IMR-90 (cell line): ENCODE measurements at regions not wholly inside any gene's neighbourhood (a gene's known extent, or its start where the extent isn't known, plus 50 kb on each side); places are given as distances from the start of the nearest gene placed in this dataset.

Experiments used
- ATAC-seq: fragments of 200-7000 bp; cut with Tn5 transposase; 2 replicates; pipeline ENCODE4 v1.9.1; 2020; ENCODE audit warnings: low read depth, mild to moderate bottlenecking, moderate library complexity
- BruUV-seq: library from RNA; stranded (reverse); fragments of 400-500 nt; replicated peaks from 2 replicates; lab custom pipeline; 2021; lab: Mats Ljungman, UMichigan
- CTCF ChIA-PET: fragments of 300-600 bp; formaldehyde crosslinking; extraction: SDS; loops from one replicate; lab custom pipeline; 2021; ENCODE audit warnings: antibody characterized with exemption; lab: Yijun Ruan, JAX
- POLR2A ChIA-PET: fragments of 300-600 bp; sonication (Branson Sonifier 250); formaldehyde crosslinking; loops from one replicate; lab custom pipeline; 2022; ENCODE audit warnings: antibody characterized with exemption; ENCODE audit not compliant: unreplicated experiment; lab: Charles Lee
- DNase-seq: peaks from one replicate; pipeline ENCODE4 v3.0.0; 2013
- H2AFZ ChIP-seq: replicated peaks from 2 replicates; pipeline ENCODE3; 2013; ENCODE audit warnings: low read length, mild to moderate bottlenecking; ENCODE audit not compliant: poor library complexity
- H2AK5ac ChIP-seq: 2 replicates; pipeline ENCODE4 v1.6.1; 2013; ENCODE audit warnings: low read depth, low read length, inconsistent platforms
- H2AK9ac ChIP-seq: replicated peaks from 2 replicates; pipeline ENCODE3; 2013; ENCODE audit warnings: mild to moderate bottlenecking, low read depth, low read length, moderate library complexity; ENCODE audit not compliant: poor library complexity
- H2BK120ac ChIP-seq: 2 replicates; pipeline ENCODE4 v1.6.1; 2013; ENCODE audit warnings: low read depth, low read length, inconsistent platforms
- H2BK15ac ChIP-seq: 3 replicates; pipeline ENCODE4 v1.6.1; 2013; ENCODE audit warnings: low read depth, low read length, inconsistent platforms
- H2BK20ac ChIP-seq: 2 replicates; pipeline ENCODE4 v1.6.1; 2013; ENCODE audit warnings: low read depth, mild to moderate bottlenecking, inconsistent platforms, low read length, moderate library complexity
- H2BK5ac ChIP-seq: 2 replicates; pipeline ENCODE4 v1.6.1; 2013; ENCODE audit warnings: mild to moderate bottlenecking, low read depth, low read length, inconsistent platforms; ENCODE audit not compliant: poor library complexity, severe bottlenecking
- H3K14ac ChIP-seq: replicated peaks from 2 replicates; pipeline ENCODE4 v1.6.1; 2013; ENCODE audit warnings: low read depth, low read length, inconsistent platforms
- H3K18ac ChIP-seq: 2 replicates; pipeline ENCODE4 v1.6.1; 2013; ENCODE audit warnings: low read depth, low read length, control low read depth
- H3K23ac ChIP-seq: 2 replicates; pipeline ENCODE4 v1.6.1; 2013; ENCODE audit warnings: low read depth, low read length, inconsistent platforms
- H3K27ac ChIP-seq: 2 replicates; pipeline ENCODE4 v1.5.1; 2013; ENCODE audit warnings: mild to moderate bottlenecking, control low read depth, low read length; ENCODE audit not compliant: insufficient read depth
- H3K27me3 ChIP-seq: 2 replicates; pipeline ENCODE4 v1.6.1; 2013; ENCODE audit warnings: low read length; ENCODE audit not compliant: control insufficient read depth, insufficient read depth
- H3K36me3 ChIP-seq: 2 replicates; pipeline ENCODE4 v1.6.1; 2013; ENCODE audit warnings: low read length, mixed read lengths; ENCODE audit not compliant: control insufficient read depth, insufficient read depth
- H3K4ac ChIP-seq: 2 replicates; pipeline ENCODE4 v1.6.1; 2013; ENCODE audit warnings: low read depth, low read length, inconsistent platforms
- H3K4me1 ChIP-seq: 2 replicates; pipeline ENCODE4 v1.6.1; 2013; ENCODE audit warnings: low read length, mixed read lengths; ENCODE audit not compliant: control insufficient read depth, insufficient read depth
- H3K4me2 ChIP-seq: 2 replicates; pipeline ENCODE4 v1.6.1; 2013; ENCODE audit warnings: low read depth, mild to moderate bottlenecking, control low read depth, low read length, moderate library complexity
- H3K4me3 ChIP-seq: 2 replicates; pipeline ENCODE4 v1.5.1; 2013; ENCODE audit warnings: low read depth, mild to moderate bottlenecking, control low read depth, low read length, moderate library complexity; ENCODE audit not compliant: insufficient read depth
- H3K56ac ChIP-seq: 2 replicates; pipeline ENCODE4 v1.6.1; 2013; ENCODE audit warnings: low read length, inconsistent platforms; ENCODE audit not compliant: insufficient read depth; ENCODE audit errors: extremely low read depth
- H3K79me1 ChIP-seq, 2 experiments: 2 replicates each; pipeline ENCODE4 v1.6.1; 2013; ENCODE audit warnings: low read length in 2 of 2, inconsistent platforms in 1 of 2, low read depth in 1 of 2
- H3K9ac ChIP-seq: 2 replicates; pipeline ENCODE4 v1.6.1; 2013; ENCODE audit warnings: low read depth, low read length, control low read depth
- H3K9me1 ChIP-seq: 2 replicates; pipeline ENCODE4 v1.6.1; 2013; ENCODE audit warnings: low read length, inconsistent platforms; ENCODE audit not compliant: insufficient read depth
- H3K9me3 ChIP-seq: 2 replicates; pipeline ENCODE4 v1.6.1; 2013; ENCODE audit warnings: low read length; ENCODE audit not compliant: control insufficient read depth, insufficient read depth
- H4K20me1 ChIP-seq: 2 replicates; pipeline ENCODE4 v1.6.1; 2013; ENCODE audit warnings: low read length, inconsistent platforms; ENCODE audit not compliant: insufficient read depth
- H4K5ac ChIP-seq: 2 replicates; pipeline ENCODE4 v1.6.1; 2013; ENCODE audit warnings: mild to moderate bottlenecking, low read depth, low read length, control low read depth
- H4K8ac ChIP-seq, 2 experiments: 2 replicates each; pipeline ENCODE4 v1.6.1; 2013; ENCODE audit warnings: low read depth in 2 of 2, low read length in 2 of 2, control low read depth in 1 of 2, inconsistent platforms in 1 of 2
- H4K91ac ChIP-seq: 2 replicates; pipeline ENCODE4 v1.6.1; 2013; ENCODE audit warnings: low read depth, low read length, inconsistent platforms; ENCODE audit not compliant: insufficient read depth
- MAFK ChIP-seq: IDR thresholded peaks from 2 replicates; pipeline ENCODE4 v1.6.1; 2012; ENCODE audit warnings: low read depth, low read length, improper control_type of control experiment
- MXI1 ChIP-seq: IDR thresholded peaks from 2 replicates; pipeline ENCODE4 v1.6.1; 2012; ENCODE audit warnings: low read depth, mild to moderate bottlenecking, low read length, moderate library complexity, borderline replicate concordance
- POLR2A ChIP-seq: IDR thresholded peaks from 2 replicates; pipeline ENCODE4 v1.6.1; 2012; ENCODE audit warnings: mild to moderate bottlenecking, low read depth, low read length
- SMC3 ChIP-seq: fragments of 150-350 bp; IDR thresholded peaks from 2 replicates; pipeline ENCODE4 v1.6.1; 2016; ENCODE audit warnings: low read depth, mild to moderate bottlenecking, antibody characterized with exemption, low read length, moderate library complexity
- USF2 ChIP-seq: fragments of 150-350 bp; IDR thresholded peaks from 2 replicates; pipeline ENCODE4 v1.6.1; 2017; ENCODE audit warnings: mild to moderate bottlenecking, antibody characterized with exemption, low read length, low read depth
- WGBS, 2 experiments: methylation state at CpG; one replicate each; pipeline versions ENCODE4 v1.1.5 to v1.1.7; 2013; ENCODE audit warnings: missing lambda C conversion rate in 2 of 2; ENCODE audit not compliant: insufficient read length in 1 of 2; ENCODE audit errors: extremely low coverage in 2 of 2; 5-methylcytosine and 5-hydroxymethylcytosine counted together
- dilution Hi-C: fragments of 300-500 bp; cut with HindIII; formaldehyde crosslinking; loops from one replicate; pipeline ENCODE4 v1.14.3; 2018; ENCODE audit warnings: low sequenced_read_pairs; ENCODE audit not compliant: unreplicated experiment
- in situ Hi-C: fragments of 300-500 bp; cut with MboI; formaldehyde crosslinking; loops from 3 replicates; pipeline ENCODE4 v1.14.3; 2019; ENCODE audit warnings: low sequenced_read_pairs, inconsistent platforms, mixed read lengths
- intact Hi-C: fragments of 100-400 bp; cut with micrococcal nuclease; formaldehyde crosslinking; loops from 2 replicates; pipeline ENCODE4 v1.10.0; 2022

GRCh38 chr1:10910681-10911489, 101.6 kb upstream of the TARDBP start:
- CTCF ChIA-PET: interaction anchor here (1.4 kb wide), 1 partner anchor 416 kb away, joined by 3 read pairs; no protein-coding TSS in a partner anchor
- Histone ChIP-seq H4K5ac (no peak overlapping the region), H3K23ac (no peak overlapping the region), H3K27ac (no peak overlapping the region), H3K36me3 (no peaks in the 10 kb centered on the region), H2AK9ac (no peak overlapping the region), H3K4me2 (no peak overlapping the region), H3K14ac (no peak overlapping the region), H3K18ac (no peak overlapping the region), H2BK5ac (no peak overlapping the region), H4K8ac (no peak overlapping the region), H3K27me3 (peaks cover 44% of the 10 kb centered on the region), H2BK15ac (no peak overlapping the region), H4K91ac (no peak overlapping the region), H3K9me3 (no peaks in the 10 kb centered on the region), H2BK20ac (no peak overlapping the region), H3K9ac (no peak overlapping the region), H2BK120ac (no peak overlapping the region), H3K4me1 (no peaks in the 10 kb centered on the region), H3K79me1 (no peaks in the 10 kb centered on the region), H3K4me3 (no peak overlapping the region), H3K4ac (no peak overlapping the region), H3K56ac (no peak overlapping the region), H3K9me1 (no peaks in the 10 kb centered on the region), H4K20me1 (no peaks in the 10 kb centered on the region), H2AK5ac (no peak overlapping the region), H2AFZ (no peak overlapping the region)
- ATAC-seq (peak; percentile 46; the same call in 1 of the 2 replicates), DNase-seq (no peak)
- POLR2A ChIA-PET: no interaction called here
- dilution Hi-C loops: no loop called here
- in situ Hi-C loops: no loop called here
- intact Hi-C loops: no loop called here
- TF ChIP-seq USF2 (no peak), MXI1 (no peak), SMC3 (no peak), MAFK (no peak), POLR2A (no peak)
- 57% methylated on average over 3 of the region's 13 CpGs; no CpG with 5 or more reads in 1 of the 2 experiments for WGBS, 2 experiments
- BruUV-seq: no TSS peak
